ENCODE measurements at regions not wholly inside any gene's neighbourhood (a gene's known extent, or its start where the extent isn't known, plus 50 kb on each side); places are given as distances from the start of the nearest gene placed in this dataset.
"Not testable (repeated sequence)": the region's sequence is repeated elsewhere in the genome, so short reads cannot be mapped to it uniquely, and the experiment has no call there.

- DNase-seq (ENCODE audit: insufficient read length, low spot score) (no peak), FAIRE-seq (no peak)
- TF ChIP-seq PAX5 (IDR thresholded peaks at IDR 0.05; ENCODE audit: insufficient read depth, low read length, severe bottlenecking) (no peak), POU2F2 (IDR thresholded peaks at IDR 0.05; ENCODE audit: low read depth, low read length) (no peak), SPI1 (IDR thresholded peaks at IDR 0.05; ENCODE audit: low read depth, low read length) (no peak), POLR2AphosphoS5 (IDR thresholded peaks at IDR 0.05; ENCODE audit: low read depth, low read length) (no peak), POLR2A (IDR thresholded peaks at IDR 0.05; ENCODE audit: low read depth, low read length) (no peak), TAF1 (IDR thresholded peaks at IDR 0.05; ENCODE audit: low read depth, low read length) (no peak)
These were observed 335.1 kb downstream of the PREX1 start for GRCh38 chr20:48492715-48493070.

- DNase-seq (ENCODE audit: insufficient read length, low spot score) (no peak), FAIRE-seq (no peak)
- no peak for TF ChIP-seq PAX5 (IDR thresholded peaks at IDR 0.05; ENCODE audit: insufficient read depth, low read length, severe bottlenecking)
- TF ChIP-seq POLR2AphosphoS5 (IDR thresholded peaks at IDR 0.05; ENCODE audit: low read depth, low read length), result no peak
- no peak for TF ChIP-seq TAF1 (IDR thresholded peaks at IDR 0.05; ENCODE audit: low read depth, low read length)
- TF ChIP-seq SPI1 (IDR thresholded peaks at IDR 0.05; ENCODE audit: low read depth, low read length), result no peak
- TF ChIP-seq POU2F2 (IDR thresholded peaks at IDR 0.05; ENCODE audit: low read depth, low read length), result no peak
- no peak for TF ChIP-seq POLR2A (IDR thresholded peaks at IDR 0.05; ENCODE audit: low read depth, low read length)
These were observed 335.6 kb downstream of the PREX1 start for GRCh38 chr20:48492015-48492714.

GRCh38 chr20:48490961-48491831, 336.6 kb downstream of the PREX1 start:
- DNase-seq (ENCODE audit: insufficient read length, low spot score) (no peak), FAIRE-seq (no peak)
- TF ChIP-seq TAF1 (IDR thresholded peaks at IDR 0.05; ENCODE audit: low read depth, low read length) (no peak), POLR2A (IDR thresholded peaks at IDR 0.05; ENCODE audit: low read depth, low read length) (no peak), POLR2AphosphoS5 (IDR thresholded peaks at IDR 0.05; ENCODE audit: low read depth, low read length) (no peak), PAX5 (IDR thresholded peaks at IDR 0.05; ENCODE audit: insufficient read depth, low read length, severe bottlenecking) (no peak), SPI1 (IDR thresholded peaks at IDR 0.05; ENCODE audit: low read depth, low read length) (no peak), POU2F2 (IDR thresholded peaks at IDR 0.05; ENCODE audit: low read depth, low read length) (no peak)

- DNase-seq (ENCODE audit: insufficient read length, low spot score); FAIRE-seq: not testable (repeated sequence)
These were observed 337.5 kb downstream of the PREX1 start for GRCh38 chr20:48490341-48490740.

GRCh38 chr20:48489656-48490055, 338.1 kb downstream of the PREX1 start:
- DNase-seq (ENCODE audit: insufficient read length, low spot score), result no peak
- no peak for FAIRE-seq
- TF ChIP-seq POU2F2 (IDR thresholded peaks at IDR 0.05; ENCODE audit: low read depth, low read length), result no peak
- TF ChIP-seq POLR2AphosphoS5 (IDR thresholded peaks at IDR 0.05; ENCODE audit: low read depth, low read length), result no peak
- no peak for TF ChIP-seq POLR2A (IDR thresholded peaks at IDR 0.05; ENCODE audit: low read depth, low read length)
- TF ChIP-seq TAF1 (IDR thresholded peaks at IDR 0.05; ENCODE audit: low read depth, low read length), result no peak
- no peak for TF ChIP-seq SPI1 (IDR thresholded peaks at IDR 0.05; ENCODE audit: low read depth, low read length)
- TF ChIP-seq PAX5 (IDR thresholded peaks at IDR 0.05; ENCODE audit: insufficient read depth, low read length, severe bottlenecking), result no peak

GRCh38 chr20:48489046-48489463, 338.7 kb downstream of the PREX1 start:
- no peak for TF ChIP-seq SPI1 (IDR thresholded peaks at IDR 0.05; ENCODE audit: low read depth, low read length)
- DNase-seq (ENCODE audit: insufficient read length, low spot score) (no peak), FAIRE-seq (no peak)

- FAIRE-seq; DNase-seq (ENCODE audit: insufficient read length, low spot score): not testable (repeated sequence)
These were observed 339.3 kb downstream of the PREX1 start for GRCh38 chr20:48488334-48489034.

GRCh38 chr20:48486065-48486464, 341.7 kb downstream of the PREX1 start:
- DNase-seq (ENCODE audit: insufficient read length, low spot score) (no peak), FAIRE-seq (no peak)
- no peak for TF ChIP-seq TAF1 (IDR thresholded peaks at IDR 0.05; ENCODE audit: low read depth, low read length)
- TF ChIP-seq SPI1 (IDR thresholded peaks at IDR 0.05; ENCODE audit: low read depth, low read length), result no peak
- no peak for TF ChIP-seq POU2F2 (IDR thresholded peaks at IDR 0.05; ENCODE audit: low read depth, low read length)
- no peak for TF ChIP-seq PAX5 (IDR thresholded peaks at IDR 0.05; ENCODE audit: insufficient read depth, low read length, severe bottlenecking)
- no peak for TF ChIP-seq POLR2AphosphoS5 (IDR thresholded peaks at IDR 0.05; ENCODE audit: low read depth, low read length)
- no peak for TF ChIP-seq POLR2A (IDR thresholded peaks at IDR 0.05; ENCODE audit: low read depth, low read length)

GRCh38 chr20:48485153-48485552, 342.6 kb downstream of the PREX1 start:
- DNase-seq (ENCODE audit: insufficient read length, low spot score); FAIRE-seq: not testable (repeated sequence)

GRCh38 chr20:48483334-48484066, 344.3 kb downstream of the PREX1 start:
- no peak for TF ChIP-seq SPI1 (IDR thresholded peaks at IDR 0.05; ENCODE audit: low read depth, low read length)
- TF ChIP-seq TAF1 (IDR thresholded peaks at IDR 0.05; ENCODE audit: low read depth, low read length), result no peak
- no peak for TF ChIP-seq POLR2A (IDR thresholded peaks at IDR 0.05; ENCODE audit: low read depth, low read length)
- no peak for TF ChIP-seq POLR2AphosphoS5 (IDR thresholded peaks at IDR 0.05; ENCODE audit: low read depth, low read length)
- no peak for TF ChIP-seq PAX5 (IDR thresholded peaks at IDR 0.05; ENCODE audit: insufficient read depth, low read length, severe bottlenecking)
- TF ChIP-seq POU2F2 (IDR thresholded peaks at IDR 0.05; ENCODE audit: low read depth, low read length), result no peak
- no peak for DNase-seq (ENCODE audit: insufficient read length, low spot score)
- FAIRE-seq, result no peak
